Liver (tissue), 8 donors: ENCODE measurements at regions not wholly inside any gene's neighbourhood (a gene's known extent, or its start where the extent isn't known, plus 50 kb on each side); places are given as distances from the start of the nearest gene placed in this dataset.

Experiments used
- DNase-seq: peaks from one replicate; pipeline ENCODE4 v3.0.0-alpha.2; 2017; ENCODE audit warnings: low spot score
- H3K27ac ChIP-seq, 2 donors: one replicate each; pipeline ENCODE4 v1.7.0; 2013; ENCODE audit warnings: inconsistent platforms in 2 of 2, low read length in 2 of 2, control low read depth in 1 of 2, low read depth in 1 of 2, mild to moderate bottlenecking in 1 of 2
- H3K27me3 ChIP-seq, 4 donors: one replicate each; pipeline versions ENCODE4 v1.6.1 to v1.7.0; 2013; ENCODE audit warnings: low read length in 3 of 4, inconsistent platforms in 1 of 4, mild to moderate bottlenecking in 1 of 4, moderate library complexity in 1 of 4; ENCODE audit not compliant: control insufficient read depth in 4 of 4, insufficient read depth in 4 of 4
- H3K36me3 ChIP-seq, 4 donors: one replicate each; pipeline versions ENCODE4 v1.6.1 to v1.7.0; 2013; ENCODE audit warnings: low read length in 3 of 4, mild to moderate bottlenecking in 3 of 4, low read depth in 1 of 4, moderate library complexity in 1 of 4; ENCODE audit not compliant: control insufficient read depth in 4 of 4, insufficient read depth in 3 of 4
- H3K4me1 ChIP-seq, 4 donors: one replicate each; pipeline versions ENCODE4 v1.6.1 to v1.7.0; 2013; ENCODE audit warnings: low read length in 3 of 4, mild to moderate bottlenecking in 3 of 4, moderate library complexity in 1 of 4; ENCODE audit not compliant: control insufficient read depth in 4 of 4, insufficient read depth in 4 of 4
- H3K4me3 ChIP-seq, 3 donors: one replicate each; pipeline versions ENCODE4 v1.6.1 to v1.7.0; 2013; ENCODE audit warnings: low read length in 3 of 3, control low read depth in 1 of 3, low read depth in 1 of 3, mild to moderate bottlenecking in 1 of 3
- H3K9ac ChIP-seq, 2 donors: one replicate each; pipeline ENCODE4 v1.7.0; 2013; ENCODE audit warnings: low read length in 2 of 2, mild to moderate bottlenecking in 2 of 2, moderate library complexity in 2 of 2, control low read depth in 1 of 2, low read depth in 1 of 2
- H3K9me3 ChIP-seq, 4 donors: one replicate each; pipeline versions ENCODE4 v1.6.1 to v1.7.0; 2013; ENCODE audit warnings: low read length in 3 of 4; ENCODE audit not compliant: control insufficient read depth in 4 of 4
- ATF3 ChIP-seq: IDR thresholded peaks from 2 replicates; pipeline ENCODE4 v1.6.1; 2016; ENCODE audit warnings: antibody characterized with exemption
- CTCF ChIP-seq: fragments of 150-350 bp; IDR thresholded peaks from 2 replicates; pipeline ENCODE4 v1.5.1; 2017; ENCODE audit warnings: improper control_type of control experiment, low read depth, low read length; ENCODE audit not compliant: missing input control
- EGR1 ChIP-seq, 2 donors: IDR thresholded peaks; 2 replicates each; pipeline ENCODE4 v1.6.1; 2016 to 2018; ENCODE audit warnings: antibody characterized with exemption in 2 of 2, low read depth in 2 of 2
- FOXA1 ChIP-seq: IDR thresholded peaks from 2 replicates; pipeline ENCODE4 v1.6.1; 2016; ENCODE audit warnings: antibody characterized with exemption
- FOXA2 ChIP-seq: IDR thresholded peaks from 2 replicates; pipeline ENCODE4 v1.6.1; 2016; ENCODE audit warnings: antibody characterized with exemption
- GABPA ChIP-seq, 2 donors: IDR thresholded peaks in 1 of 2; conservative IDR thresholded peaks in 1 of 2; 2 replicates each; pipeline ENCODE4 v1.6.1; 2016; ENCODE audit warnings: antibody characterized with exemption in 2 of 2, mild to moderate bottlenecking in 1 of 2, moderate library complexity in 1 of 2
- HNF4A ChIP-seq, 2 donors: conservative IDR thresholded peaks; 2 replicates each; pipeline ENCODE4 v1.6.1; 2016; ENCODE audit warnings: antibody characterized with exemption in 2 of 2, mild to moderate bottlenecking in 2 of 2
- HNF4G ChIP-seq: IDR thresholded peaks from 2 replicates; pipeline ENCODE4 v1.6.1; 2016; ENCODE audit warnings: antibody characterized with exemption
- JUND ChIP-seq, 2 donors: IDR thresholded peaks; 2 replicates each; pipeline ENCODE4 v1.6.1; 2016; ENCODE audit warnings: antibody characterized with exemption in 2 of 2
- MAX ChIP-seq: IDR thresholded peaks from 2 replicates; pipeline ENCODE4 v1.6.1; 2016; ENCODE audit warnings: antibody characterized with exemption
- NR2F2 ChIP-seq: IDR thresholded peaks from 2 replicates; pipeline ENCODE4 v1.6.1; 2016; ENCODE audit warnings: antibody characterized with exemption
- RAD21 ChIP-seq, 2 donors: IDR thresholded peaks; 2 replicates each; pipeline ENCODE4 v1.6.1; 2016; ENCODE audit warnings: antibody characterized with exemption in 2 of 2, mild to moderate bottlenecking in 2 of 2
- REST ChIP-seq: IDR thresholded peaks from 2 replicates; pipeline ENCODE4 v1.6.1; 2016; ENCODE audit warnings: antibody characterized with exemption, mild to moderate bottlenecking
- RXRA ChIP-seq, 2 donors: IDR thresholded peaks; 2 replicates each; pipeline ENCODE4 v1.6.1; 2017 to 2018; ENCODE audit warnings: antibody characterized with exemption in 2 of 2, mild to moderate bottlenecking in 1 of 2
- SP1 ChIP-seq: IDR thresholded peaks from 2 replicates; pipeline ENCODE4 v1.6.1; 2018; ENCODE audit warnings: antibody characterized with exemption, mild to moderate bottlenecking
- TAF1 ChIP-seq: conservative IDR thresholded peaks from 2 replicates; pipeline ENCODE4 v1.6.1; 2016; ENCODE audit warnings: antibody characterized with exemption, mild to moderate bottlenecking
- YY1 ChIP-seq: IDR thresholded peaks from 2 replicates; pipeline ENCODE4 v1.6.1; 2016; ENCODE audit warnings: antibody characterized with exemption, mild to moderate bottlenecking
- ZBTB33 ChIP-seq: IDR thresholded peaks from 2 replicates; pipeline ENCODE4 v1.6.1; 2016; ENCODE audit warnings: antibody characterized with exemption
- WGBS: extraction: QIAGEN DNeasy Blood & Tissue Kit; methylation state at CpG from one replicate; pipeline ENCODE4 v1.1.7; 2013; 5-methylcytosine and 5-hydroxymethylcytosine counted together
- donor health status: healthy.
- donor health status: healthy.
- donor health status: healthy.
- donor health status: healthy.
- donor health status: healthy.

- Histone ChIP-seq H3K4me3 (no peak overlapping the region), H3K36me3 (no peaks in the 10 kb centered on the region), H3K27me3 (peaks cover 0 to 3% (median 0%) of the 10 kb centered on the region in 4 donors), H3K9ac (no peak overlapping the region), H3K4me1 (no peaks in the 10 kb centered on the region), H3K9me3 (no peaks in the 10 kb centered on the region), H3K27ac (no peak overlapping the region)
- TF ChIP-seq ZBTB33 (no peak), HNF4G (no peak), GABPA (IDR thresholded peaks at IDR 0.05 in 1 of 2, conservative IDR thresholded peaks at IDR 0.05 in 1 of 2) (no peak), RAD21 (IDR thresholded peaks at IDR 0.05) (no peak), CTCF (no peak), TAF1 (no peak), MAX (no peak), FOXA2 (no peak), NR2F2 (no peak), ATF3 (no peak), YY1 (no peak), JUND (IDR thresholded peaks at IDR 0.05) (no peak), EGR1 (IDR thresholded peaks at IDR 0.05; ENCODE audit: low read depth in 2 of 2) (no peak), HNF4A (conservative IDR thresholded peaks at IDR 0.05) (no peak), FOXA1 (no peak), SP1 (no peak), REST (no peak), RXRA (IDR thresholded peaks at IDR 0.05) (no peak)
- no peak for DNase-seq
- WGBS = 73% methylated on average over 8 of the region's 8 CpGs
Measured at GRCh38 chr10:125502276-125502675, 180.7 kb downstream of the TEX36 start.

- Histone ChIP-seq H3K9me3 (no peaks in the 10 kb centered on the region), H3K27me3 (peaks cover 0 to 4% (median under 1%) of the 10 kb centered on the region in 4 donors), H3K27ac (no peak overlapping the region), H3K4me3 (no peak overlapping the region), H3K9ac (no peak overlapping the region), H3K36me3 (no peaks in the 10 kb centered on the region), H3K4me1 (no peaks in the 10 kb centered on the region)
- DNase-seq = no peak
- 66% methylated on average over 4 of the region's 4 CpGs for WGBS
- no peak for TF ChIP-seq GABPA (IDR thresholded peaks at IDR 0.05 in 1 of 2, conservative IDR thresholded peaks at IDR 0.05 in 1 of 2)
- TF ChIP-seq CTCF = no peak
- TF ChIP-seq REST = no peak
- no peak for TF ChIP-seq YY1
- no peak for TF ChIP-seq NR2F2
- no peak for TF ChIP-seq SP1
- TF ChIP-seq EGR1 (IDR thresholded peaks at IDR 0.05; ENCODE audit: low read depth in 2 of 2) = no peak
- no peak for TF ChIP-seq ATF3
- no peak for TF ChIP-seq HNF4A (conservative IDR thresholded peaks at IDR 0.05)
- no peak for TF ChIP-seq HNF4G
Measured at GRCh38 chr10:125495386-125495785, 187.6 kb downstream of the TEX36 start.
